ENCODE measurements at regions not wholly inside any gene's neighbourhood (a gene's known extent, or its start where the extent isn't known, plus 50 kb on each side); places are given as distances from the start of the nearest gene placed in this dataset.

DNA sequence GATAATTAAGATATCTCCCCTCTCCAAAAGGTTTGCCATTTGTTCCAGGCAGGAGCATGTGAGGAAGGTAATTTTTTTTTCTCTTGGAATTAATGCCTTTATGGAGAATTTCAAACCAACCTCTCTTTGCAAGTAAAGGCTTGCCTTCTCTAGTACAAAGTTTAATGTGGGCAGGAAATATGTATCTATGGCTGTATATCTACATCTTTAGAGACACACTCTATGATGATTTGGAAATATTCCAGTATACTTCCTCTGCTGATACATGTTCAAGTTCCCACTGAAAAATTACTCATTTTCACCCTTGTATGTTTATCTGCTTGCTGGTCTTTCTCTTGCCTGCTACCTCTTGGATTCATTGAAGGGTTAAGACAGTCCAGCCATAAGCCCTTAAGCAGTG, 83.5 kb upstream of the SEMA6A start:
- Histone ChIP-seq H3K36me3 (ENCODE audit: insufficient read depth, low read length) (no peaks in the 10 kb centered on the region), H3K9me3 (ENCODE audit: low read length) (no peaks in the 10 kb centered on the region), H3K4me2 (ENCODE audit: low read length) (no peak overlapping the region), H3K27me3 (ENCODE audit: insufficient read depth, low read depth, low read length) (no peaks in the 10 kb centered on the region), H4K20me1 (ENCODE audit: insufficient read depth) (no peaks in the 10 kb centered on the region), H3K27ac (ENCODE audit: low read length) (no peak overlapping the region), H3F3A (ENCODE audit: insufficient read depth, low read length, poor library complexity, severe bottlenecking) (no peaks in the 10 kb centered on the region), H3K9me2 (ENCODE audit: insufficient read depth, low read length) (no peaks in the 10 kb centered on the region), H3K4me3 (ENCODE audit: low read length) (no peak overlapping the region), H3K79me2 (replicated peaks; ENCODE audit: insufficient read depth, low read length) (no peaks in the 10 kb centered on the region), H3K9ac (ENCODE audit: low read length) (no peak overlapping the region), H2AFZ (ENCODE audit: low read depth, low read length) (no peak overlapping the region)
- TF ChIP-seq TAF1 (IDR thresholded peaks at IDR 0.05; ENCODE audit: low read depth) (no peak), RAD21 (conservative IDR thresholded peaks at IDR 0.05) (no peak), EP300 (conservative IDR thresholded peaks at IDR 0.05; ENCODE audit: poor library complexity, severe bottlenecking) (no peak), MXI1 (conservative IDR thresholded peaks at IDR 0.05; ENCODE audit: poor library complexity, severe bottlenecking) (no peak), REST (IDR thresholded peaks at IDR 0.05; ENCODE audit: borderline replicate concordance) (no peak), POLR2AphosphoS5 (IDR thresholded peaks at IDR 0.05) (no peak), CTCF (IDR thresholded peaks at IDR 0.05; ENCODE audit: poor library complexity, severe bottlenecking) (no peak), SMC3 (conservative IDR thresholded peaks at IDR 0.05; ENCODE audit: poor library complexity) (no peak), EZH2 (IDR thresholded peaks at IDR 0.05; ENCODE audit: borderline replicate concordance, insufficient read depth, low read length, poor library complexity, severe bottlenecking) (no peak)

GRCh38 chr5:116655431-116655830, 80.8 kb upstream of the SEMA6A start:
- Histone ChIP-seq H3K9me3 (ENCODE audit: low read length) (no peaks in the 10 kb centered on the region), H3K9ac (ENCODE audit: low read length) (no peak overlapping the region), H3F3A (ENCODE audit: insufficient read depth, low read length, poor library complexity, severe bottlenecking) (peaks cover 3% of the 10 kb centered on the region), H3K27ac (ENCODE audit: low read length) (no peak overlapping the region), H3K27me3 (ENCODE audit: insufficient read depth, low read depth, low read length) (no peaks in the 10 kb centered on the region), H2AFZ (ENCODE audit: low read depth, low read length) (no peak overlapping the region), H4K20me1 (ENCODE audit: insufficient read depth) (no peaks in the 10 kb centered on the region), H3K4me2 (ENCODE audit: low read length) (no peak overlapping the region), H3K79me2 (replicated peaks; ENCODE audit: insufficient read depth, low read length) (no peaks in the 10 kb centered on the region), H3K9me2 (ENCODE audit: insufficient read depth, low read length) (no peaks in the 10 kb centered on the region), H3K4me3 (ENCODE audit: low read length) (no peak overlapping the region), H3K36me3 (ENCODE audit: insufficient read depth, low read length) (no peaks in the 10 kb centered on the region)
- TF ChIP-seq RAD21 (conservative IDR thresholded peaks at IDR 0.05) (no peak), TAF1 (IDR thresholded peaks at IDR 0.05; ENCODE audit: low read depth) (no peak), POLR2AphosphoS5 (IDR thresholded peaks at IDR 0.05) (no peak), EZH2 (IDR thresholded peaks at IDR 0.05; ENCODE audit: borderline replicate concordance, insufficient read depth, low read length, poor library complexity, severe bottlenecking) (no peak), CTCF (IDR thresholded peaks at IDR 0.05; ENCODE audit: poor library complexity, severe bottlenecking) (no peak), MXI1 (conservative IDR thresholded peaks at IDR 0.05; ENCODE audit: poor library complexity, severe bottlenecking) (no peak), SMC3 (conservative IDR thresholded peaks at IDR 0.05; ENCODE audit: poor library complexity) (no peak), EP300 (conservative IDR thresholded peaks at IDR 0.05; ENCODE audit: poor library complexity, severe bottlenecking) (no peak), REST (IDR thresholded peaks at IDR 0.05; ENCODE audit: borderline replicate concordance) (no peak)
